A673 (cell line): ENCODE measurements at regions not wholly inside any gene's neighbourhood (a gene's known extent, or its start where the extent isn't known, plus 50 kb on each side); places are given as distances from the start of the nearest gene placed in this dataset.

Experiments
- CTCF ChIP-seq: fragments of 300-800, 200-600 bp; sonication (generic); conservative IDR thresholded peaks from 2 replicates; pipeline ENCODE4 v1.5.1; 2017; ENCODE audit warnings: low read depth, mild to moderate bottlenecking, antibody characterized with exemption, low read length, moderate library complexity, mixed read lengths
- EZH2 ChIP-seq: fragments of 200-600 bp; sonication (generic); IDR thresholded peaks from 2 replicates; pipeline ENCODE4 v1.6.1; 2017; ENCODE audit warnings: borderline replicate concordance, low read depth, mild to moderate bottlenecking, mixed read lengths, antibody characterized with exemption, low read length; ENCODE audit not compliant: poor library complexity, severe bottlenecking

- no peak for TF ChIP-seq CTCF
- no peak for TF ChIP-seq EZH2
Measured at GRCh38 chr9:7336356-7337065, 463.1 kb downstream of the DMAC1 start.
